H1 (cell line): ENCODE measurements at regions not wholly inside any gene's neighbourhood (a gene's known extent, or its start where the extent isn't known, plus 50 kb on each side); places are given as distances from the start of the nearest gene placed in this dataset.

ENCODE experiments used
- CTCF ChIA-PET: fragments of 300-600 bp; sonication (Branson Sonifier 250); formaldehyde crosslinking; loops from one replicate; lab custom pipeline; 2021; ENCODE audit not compliant: partially characterized antibody; lab: Charles Lee
- POLR2A ChIA-PET: fragments of 300-600 bp; sonication (Branson Sonifier 250); formaldehyde crosslinking; loops from one replicate; lab custom pipeline; 2021; ENCODE audit warnings: inconsistent platforms; ENCODE audit not compliant: partially characterized antibody; lab: Charles Lee
- DNase-seq, 2 experiments: peaks; one replicate each; pipeline versions ENCODE4 v3.0.0 to v3.0.0-alpha.2; 2010 to 2022; ENCODE audit warnings: low spot score in 2 of 2, low read depth in 1 of 2, mixed read lengths in 1 of 2
- FAIRE-seq: peaks from 2 replicates; lab custom pipeline; 2011; peaks lifted over from hg19 to GRCh38; lab: Jason Lieb, UNC
- H2AFZ ChIP-seq: 2 replicates; pipeline ENCODE4 v1.8.1; 2012; ENCODE audit warnings: low read length, inconsistent platforms
- H2AK5ac ChIP-seq: 2 replicates; pipeline ENCODE4 v1.6.1; 2013; ENCODE audit warnings: low read depth, low read length
- H2BK120ac ChIP-seq: replicated peaks from 2 replicates; pipeline ENCODE3; 2013; ENCODE audit warnings: low read depth, low read length, inconsistent platforms
- H2BK12ac ChIP-seq: 2 replicates; pipeline ENCODE4 v1.6.1; 2013; ENCODE audit warnings: low read depth, low read length
- H2BK15ac ChIP-seq: 2 replicates; pipeline ENCODE4 v1.6.1; 2013; ENCODE audit warnings: low read length
- H2BK20ac ChIP-seq: 2 replicates; pipeline ENCODE4 v1.6.1; 2013; ENCODE audit warnings: low read length
- H2BK5ac ChIP-seq: 2 replicates; pipeline ENCODE4 v1.6.1; 2013; ENCODE audit warnings: low read depth, low read length
- H3K14ac ChIP-seq: 2 replicates; pipeline ENCODE4 v1.6.1; 2013; ENCODE audit warnings: inconsistent platforms; ENCODE audit not compliant: insufficient read length
- H3K18ac ChIP-seq: 2 replicates; pipeline ENCODE4 v1.6.1; 2013; ENCODE audit warnings: low read length; ENCODE audit errors: extremely low read depth
- H3K23ac ChIP-seq: 2 replicates; pipeline ENCODE4 v1.6.1; 2013; ENCODE audit warnings: inconsistent platforms; ENCODE audit not compliant: insufficient read length
- H3K23me2 ChIP-seq: 2 replicates; pipeline ENCODE4 v1.6.1; 2013; ENCODE audit warnings: low read depth, low read length
- H3K27ac ChIP-seq: 2 replicates; pipeline ENCODE4 v1.6.1; 2011; ENCODE audit warnings: low read depth, low read length, inconsistent platforms
- H3K27me3 ChIP-seq, 4 experiments: replicated peaks in 1 of 4; 1 replicate in 1 of 4; 2 replicates in 3 of 4; pipeline versions ENCODE4 v1.6.1 to v1.8.1; 2011 to 2013; ENCODE audit warnings: low read length in 3 of 4, mild to moderate bottlenecking in 3 of 4, inconsistent platforms in 2 of 4, mixed read lengths in 2 of 4, moderate library complexity in 1 of 4; ENCODE audit not compliant: control insufficient read depth in 3 of 4, insufficient read depth in 3 of 4; ENCODE audit errors: extremely low read depth in 1 of 4
- H3K36me3 ChIP-seq, 4 experiments: 2 replicates each; pipeline versions ENCODE4 v1.6.1 to v1.8.1; 2011 to 2013; ENCODE audit warnings: mild to moderate bottlenecking in 4 of 4, low read length in 3 of 4, moderate library complexity in 2 of 4, control low read depth in 1 of 4, inconsistent platforms in 1 of 4; ENCODE audit not compliant: insufficient read depth in 4 of 4, control insufficient read depth in 2 of 4
- H3K4ac ChIP-seq: replicated peaks from 2 replicates; pipeline ENCODE3; 2013; ENCODE audit warnings: low read length, low read depth, mixed read lengths, inconsistent platforms; ENCODE audit not compliant: insufficient read length
- H3K4me1 ChIP-seq, 4 experiments: replicated peaks in 1 of 4; 1 replicate in 1 of 4; 2 replicates in 3 of 4; pipeline versions ENCODE4 v1.6.1 to v1.8.1; 2011 to 2013; ENCODE audit warnings: low read length in 3 of 4, inconsistent platforms in 2 of 4, mixed read lengths in 1 of 4; ENCODE audit not compliant: insufficient read depth in 4 of 4, control insufficient read depth in 3 of 4
- H3K4me2 ChIP-seq, 2 experiments: 2 replicates each; pipeline versions ENCODE4 v1.6.1 to v1.8.1; 2011 to 2013; ENCODE audit warnings: low read depth in 2 of 2, low read length in 2 of 2, control low read depth in 1 of 2, inconsistent platforms in 1 of 2, mild to moderate bottlenecking in 1 of 2; ENCODE audit not compliant: insufficient read depth in 1 of 2
- H3K4me3 ChIP-seq, 4 experiments: fragments of 200-600, 300-600 bp in 1 of 4; sonication (generic), shearing (Covaris generic), sonication (Bioruptor Twin) in 1 of 4; 2 replicates each; pipeline versions ENCODE4 v1.5.1 to v1.8.1; 2011 to 2016; ENCODE audit warnings: low read length in 4 of 4, low read depth in 3 of 4, control low read depth in 2 of 4, inconsistent platforms in 2 of 4, mild to moderate bottlenecking in 2 of 4, mixed read lengths in 1 of 4, moderate library complexity in 1 of 4; ENCODE audit not compliant: insufficient read depth in 2 of 4; ENCODE audit errors: extremely low read depth in 1 of 4
- H3K56ac ChIP-seq: replicated peaks from 2 replicates; pipeline ENCODE3; 2013; ENCODE audit warnings: low read depth, mild to moderate bottlenecking, mixed read lengths, low read length, inconsistent platforms; ENCODE audit not compliant: insufficient read length
- H3K79me1 ChIP-seq: 2 replicates; pipeline ENCODE4 v1.6.1; 2013; ENCODE audit warnings: low read depth, low read length, control low read depth
- H3K79me2 ChIP-seq, 2 experiments: 2 replicates each; pipeline versions ENCODE4 v1.6.1 to v1.8.1; 2012 to 2013; ENCODE audit warnings: low read length in 2 of 2, mild to moderate bottlenecking in 2 of 2, inconsistent platforms in 1 of 2; ENCODE audit not compliant: insufficient read depth in 2 of 2, control insufficient read depth in 1 of 2
- H3K9ac ChIP-seq, 4 experiments: replicated peaks in 1 of 4; 1 replicate in 1 of 4; 2 replicates in 3 of 4; pipeline versions ENCODE4 v1.6.1 to v1.8.1; 2011 to 2013; ENCODE audit warnings: low read depth in 3 of 4, low read length in 3 of 4, control low read depth in 2 of 4, mild to moderate bottlenecking in 2 of 4, moderate library complexity in 2 of 4, inconsistent platforms in 1 of 4; ENCODE audit errors: extremely low read depth in 1 of 4
- H3K9me3 ChIP-seq, 2 experiments: 2 replicates each; pipeline versions ENCODE4 v1.6.1 to v1.8.1; 2012 to 2013; ENCODE audit warnings: mild to moderate bottlenecking in 2 of 2, moderate library complexity in 2 of 2, control low read depth in 1 of 2, inconsistent platforms in 1 of 2, low read depth in 1 of 2, low read length in 1 of 2, mixed read lengths in 1 of 2; ENCODE audit not compliant: insufficient read depth in 2 of 2
- H4K20me1 ChIP-seq, 2 experiments: replicated peaks in 1 of 2; 2 replicates each; pipeline versions ENCODE3 to v1.8.1; 2011 to 2013; ENCODE audit warnings: inconsistent platforms in 2 of 2, low read length in 2 of 2, mild to moderate bottlenecking in 1 of 2; ENCODE audit not compliant: insufficient read depth in 2 of 2, control insufficient read depth in 1 of 2
- H4K5ac ChIP-seq: 2 replicates; pipeline ENCODE4 v1.6.1; 2013; ENCODE audit warnings: low read length, low read depth, mixed read lengths, inconsistent platforms; ENCODE audit not compliant: insufficient read length
- H4K8ac ChIP-seq: 2 replicates; pipeline ENCODE4 v1.8.0; 2013; ENCODE audit warnings: mild to moderate bottlenecking, moderate library complexity, low read length, inconsistent platforms; ENCODE audit not compliant: insufficient read depth; ENCODE audit errors: extremely low read depth
- H4K91ac ChIP-seq: replicated peaks from 2 replicates; pipeline ENCODE3; 2013; ENCODE audit warnings: low read length, mixed read lengths, inconsistent platforms; ENCODE audit not compliant: insufficient read length
- BRCA1 ChIP-seq: IDR thresholded peaks from 2 replicates; pipeline ENCODE4 v1.6.1; 2012; ENCODE audit warnings: low read depth, low read length, improper control_type of control experiment
- CHD2 ChIP-seq: IDR thresholded peaks from 2 replicates; pipeline ENCODE4 v1.6.1; 2012; ENCODE audit warnings: low read length, improper control_type of control experiment
- CREB1 ChIP-seq: IDR thresholded peaks from 2 replicates; pipeline ENCODE4 v1.6.1; 2012; ENCODE audit warnings: inconsistent platforms
- CTBP2 ChIP-seq: IDR thresholded peaks from 2 replicates; pipeline ENCODE4 v1.7.0; 2011; ENCODE audit warnings: borderline replicate concordance, mild to moderate bottlenecking, moderate library complexity, mixed read lengths, low read length; ENCODE audit not compliant: insufficient read depth, insufficient read length
- EP300 ChIP-seq, 2 experiments: IDR thresholded peaks; 1 replicate in 1 of 2; 2 replicates in 1 of 2; pipeline ENCODE4 v1.6.1; 2011 to 2012; ENCODE audit warnings: low read depth in 2 of 2, low read length in 2 of 2, mild to moderate bottlenecking in 2 of 2, borderline replicate concordance in 1 of 2, inconsistent platforms in 1 of 2, moderate library complexity in 1 of 2
- KDM4A ChIP-seq: IDR thresholded peaks from one replicate; pipeline ENCODE4 v1.7.1; 2012; ENCODE audit warnings: low read depth, mild to moderate bottlenecking, moderate library complexity, low read length, inconsistent platforms; ENCODE audit not compliant: severe bottlenecking
- POU5F1 ChIP-seq: IDR thresholded peaks from 2 replicates; pipeline ENCODE4 v1.6.1; 2011; ENCODE audit warnings: low read depth, mild to moderate bottlenecking, low read length, moderate library complexity
- SP2 ChIP-seq: IDR thresholded peaks from 2 replicates; pipeline ENCODE4 v1.6.1; 2012; ENCODE audit warnings: mild to moderate bottlenecking, low read length, inconsistent platforms
- SRF ChIP-seq: IDR thresholded peaks from 2 replicates; pipeline ENCODE4 v1.6.1; 2011; ENCODE audit warnings: mild to moderate bottlenecking, low read depth, low read length, moderate library complexity
- TAF1 ChIP-seq: IDR thresholded peaks from 2 replicates; pipeline ENCODE4 v1.6.1; 2011; ENCODE audit warnings: mild to moderate bottlenecking, low read depth, low read length
- TAF7 ChIP-seq: optimal IDR thresholded peaks from 2 replicates; pipeline ENCODE3; 2011; ENCODE audit warnings: low read depth, mild to moderate bottlenecking, inconsistent platforms, low read length, moderate library complexity, borderline replicate concordance
- TEAD4 ChIP-seq: IDR thresholded peaks from 2 replicates; pipeline ENCODE4 v1.6.1; 2012; ENCODE audit warnings: low read depth, low read length, inconsistent platforms, mixed read lengths
- WGBS, 2 experiments: shearing (Covaris generic) in 1 of 2; methylation state at CpG; one replicate each; pipeline versions ENCODE4 v1.1.6 to v1.1.7; 2013 to 2015; ENCODE audit warnings: low lambda C conversion rate in 2 of 2, mixed read lengths in 2 of 2, inconsistent platforms in 1 of 2, low coverage in 1 of 2, missing lambda C conversion rate in 1 of 2; ENCODE audit not compliant: insufficient replicate concordance in 2 of 2, insufficient coverage in 1 of 2, insufficient read length in 1 of 2; ENCODE audit errors: extremely low coverage in 1 of 2, missing lambda C conversion rate in 1 of 2; 5-methylcytosine and 5-hydroxymethylcytosine counted together
- TF ChIP-seq, protein P1 (sequence below): IDR thresholded peaks from 2 replicates; pipeline ENCODE4 v1.6.1; 2012; ENCODE audit warnings: inconsistent platforms

DNA sequence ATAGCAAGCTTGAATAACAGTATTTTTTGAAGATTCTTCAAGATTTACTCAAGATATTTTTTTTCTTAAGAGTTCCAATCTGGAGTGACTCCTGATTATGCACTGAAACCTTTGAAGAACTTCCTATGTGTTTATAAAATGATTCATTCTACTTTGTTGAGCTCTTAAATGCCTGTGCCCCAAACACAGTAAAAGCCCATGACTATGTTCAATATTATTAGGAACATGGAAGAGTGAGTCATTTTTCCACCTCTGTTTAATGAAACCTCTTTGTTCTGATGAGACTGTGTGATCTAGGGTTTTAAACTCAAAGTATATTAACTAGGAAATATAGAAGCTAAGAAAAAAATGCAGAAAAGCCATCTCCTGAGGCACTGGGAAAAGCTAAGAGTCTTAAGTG, 415.0 kb upstream of the FBXO33 start (continued):
- TF ChIP-seq CREB1: no peak
- TF ChIP-seq, all 59 proteins: peak for 0

DNA sequence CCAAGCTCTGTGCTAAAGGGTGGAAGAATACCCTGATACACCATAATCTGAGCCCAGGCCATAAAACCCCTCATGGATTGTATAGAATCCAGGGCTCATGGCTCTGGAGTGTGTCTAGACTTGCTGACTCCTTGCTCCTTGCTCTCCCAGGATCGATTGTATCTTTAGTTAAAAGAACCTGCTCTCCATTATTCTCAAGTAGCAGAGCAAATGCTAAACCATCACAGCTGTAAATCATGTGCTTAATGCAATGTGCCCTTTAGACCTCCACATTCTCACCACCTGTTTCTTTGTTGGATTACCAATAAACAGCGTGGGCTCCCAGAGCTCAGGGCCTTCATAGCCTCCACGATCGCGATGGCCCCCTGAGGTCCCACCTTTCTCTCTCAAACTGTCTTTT, 411.6 kb upstream of the FBXO33 start:
- H3K4me3 ChIP-seq: no peak overlapping the region
- no peak overlapping the region for H2AFZ ChIP-seq
- H3K79me1 ChIP-seq: no peaks in the 10 kb centered on the region
- no peak overlapping the region for H3K14ac ChIP-seq
- ChIA-PET POLR2A (no interaction called here), CTCF (interaction anchor here (0.8 kb wide), 1 partner anchor 17 kb away, joined by 3 read pairs; no protein-coding TSS in a partner anchor)
- DNase-seq: no peak
- 94% methylated on average over 5 of the region's 5 CpGs; no CpG with 5 or more reads in 1 of the 2 experiments for WGBS, 2 experiments
- no peaks in the 10 kb centered on the region for H4K20me1 ChIP-seq
- H2AK5ac ChIP-seq: no peak overlapping the region
- H3K9ac ChIP-seq: no peak overlapping the region
- no peak for FAIRE-seq
- no peak overlapping the region for H2BK20ac ChIP-seq
- no peak overlapping the region for H4K5ac ChIP-seq
- no peaks in the 10 kb centered on the region; the same call in 1 of the 2 replicates for H3K23me2 ChIP-seq
- H3K56ac ChIP-seq: no peak overlapping the region
- H3K27me3 ChIP-seq: peaks cover 0 to 1% (median 0%) of the 10 kb centered on the region in 4 experiments; a peak in 1 of 7 replicates
- H3K79me2 ChIP-seq: no peaks in the 10 kb centered on the region
- H4K8ac ChIP-seq: no peak overlapping the region
- H2BK120ac ChIP-seq: no peak overlapping the region
- H3K4ac ChIP-seq: no peak overlapping the region
- H2BK12ac ChIP-seq: no peak overlapping the region
- no peak overlapping the region for H3K23ac ChIP-seq
- H2BK15ac ChIP-seq: no peak overlapping the region
- no peak overlapping the region for H3K27ac ChIP-seq
- H3K36me3 ChIP-seq: no peaks in the 10 kb centered on the region
- no peaks in the 10 kb centered on the region for H3K9me3 ChIP-seq
- no peaks in the 10 kb centered on the region for H3K4me1 ChIP-seq
- H4K91ac ChIP-seq: no peak overlapping the region
- no peak overlapping the region for H3K18ac ChIP-seq
- H3K4me2 ChIP-seq: no peak overlapping the region
- H2BK5ac ChIP-seq: no peak overlapping the region
- TF ChIP-seq TEAD4 (no peak), BRCA1 (no peak), TAF7 (no peak), KDM4A (no peak), CTBP2 (no peak), SP2 (no peak), TAF1 (no peak), SRF (no peak), POU5F1 (no peak), EP300 (IDR thresholded peaks at IDR 0.05; ENCODE audit: borderline replicate concordance in 1 of 2, low read depth in 2 of 2, low read length in 2 of 2) (no peak), CHD2 (no peak)
- TF ChIP-seq, protein P1, sequence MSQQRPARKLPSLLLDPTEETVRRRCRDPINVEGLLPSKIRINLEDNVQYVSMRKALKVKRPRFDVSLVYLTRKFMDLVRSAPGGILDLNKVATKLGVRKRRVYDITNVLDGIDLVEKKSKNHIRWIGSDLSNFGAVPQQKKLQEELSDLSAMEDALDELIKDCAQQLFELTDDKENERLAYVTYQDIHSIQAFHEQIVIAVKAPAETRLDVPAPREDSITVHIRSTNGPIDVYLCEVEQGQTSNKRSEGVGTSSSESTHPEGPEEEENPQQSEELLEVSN: no peak
